ENCODE measurements at regions not wholly inside any gene's neighbourhood (a gene's known extent, or its start where the extent isn't known, plus 50 kb on each side); places are given as distances from the start of the nearest gene placed in this dataset.

DNA sequence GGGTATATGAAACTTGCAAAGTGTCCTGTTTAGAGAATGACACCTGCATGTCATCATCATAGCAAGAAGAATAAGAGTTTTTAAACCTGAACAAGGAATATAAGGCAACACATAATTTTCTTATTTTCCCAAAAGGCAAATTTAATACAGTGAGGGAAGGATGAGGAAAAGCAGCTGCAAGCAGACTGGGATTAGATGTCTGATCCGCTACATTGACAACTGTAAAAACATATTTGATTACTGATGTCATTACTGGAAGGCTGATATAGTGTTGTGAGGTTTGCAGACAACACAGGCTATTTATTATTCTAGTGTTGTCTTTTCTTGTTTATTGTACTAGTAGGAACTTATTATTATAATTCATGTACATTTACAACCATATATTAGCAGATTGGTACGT, 528.7 kb downstream of the ZIC1 start:
- Histone ChIP-seq H3K9me3 (no peaks in the 10 kb centered on the region), H3K4me3 (no peak overlapping the region), H3K4me1 (peaks cover 0 to under 1% (median 0%) of the 10 kb centered on the region in 4 donors), H3K36me3 (no peaks in the 10 kb centered on the region), H3K27me3 (no peaks in the 10 kb centered on the region), H3K27ac (no peak overlapping the region)
- no peak for DNase-seq (ENCODE audit: low spot score in 2 of 2)
- TF ChIP-seq EP300 (IDR thresholded peaks at IDR 0.05) (no peak), CTCF (IDR thresholded peaks at IDR 0.05) (no peak), POLR2A (IDR thresholded peaks at IDR 0.05) (no peak)
- 73 to 75% methylated on average over 2 of the region's 2 CpGs for WGBS, 2 donors

DNA sequence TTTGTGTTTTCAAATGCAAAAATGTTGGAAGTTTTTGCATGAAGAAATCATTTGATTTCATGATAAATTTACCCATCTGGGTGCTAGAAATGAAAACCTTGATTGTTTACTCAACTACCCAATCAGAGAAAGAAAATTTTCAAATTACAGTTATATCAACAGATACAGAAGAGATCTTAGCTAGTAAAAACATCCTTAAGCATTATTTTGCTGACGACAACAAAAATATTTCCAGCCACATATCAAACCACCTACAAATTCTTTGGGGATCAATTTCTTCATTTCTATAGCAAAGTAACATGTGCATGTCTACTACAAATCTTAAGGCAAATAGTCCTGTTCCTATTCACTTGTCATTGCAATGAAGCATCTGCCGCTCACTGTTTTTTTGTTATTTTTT, 530.3 kb downstream of the ZIC1 start:
- TF ChIP-seq CTCF (IDR thresholded peaks at IDR 0.05): no peak
- no peak for TF ChIP-seq EP300 (IDR thresholded peaks at IDR 0.05)
- no peak for TF ChIP-seq POLR2A (IDR thresholded peaks at IDR 0.05)
- no peaks in the 10 kb centered on the region for H3K27me3 ChIP-seq
- WGBS, 2 donors: 35 to 47% methylated on average over 2 of the region's 2 CpGs

DNA sequence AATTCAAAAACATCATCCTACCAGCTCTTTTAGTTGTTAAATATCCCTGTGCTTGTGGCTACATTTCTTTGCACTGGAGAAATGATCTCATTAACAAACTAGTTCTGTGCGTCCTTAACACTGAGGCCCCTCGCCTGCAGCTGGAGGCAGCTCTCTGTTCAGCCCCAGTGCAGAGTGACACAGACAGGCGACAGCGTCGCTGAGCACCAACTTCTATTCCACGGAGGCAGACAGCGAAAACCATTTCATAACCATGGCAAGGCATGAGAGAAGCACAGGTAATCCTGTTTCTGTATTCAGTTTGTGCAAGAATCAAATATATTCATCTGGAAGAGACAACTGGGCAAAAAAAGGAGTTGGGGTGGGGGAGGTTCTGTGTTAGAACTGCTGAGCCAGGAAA, 530.7 kb downstream of the ZIC1 start:
- 37 to 44% methylated on average over 7 of the region's 7 CpGs for WGBS, 2 donors
- TF ChIP-seq POLR2A (IDR thresholded peaks at IDR 0.05): no peak
- no peaks in the 10 kb centered on the region for H3K9me3 ChIP-seq

More for the DNA sequence above, 530.3 kb downstream of the ZIC1 start:
- Histone ChIP-seq H3K4me3 (peak overlapping the region in 2 of 4 donors; percentile 14 to 30), H3K36me3 (no peaks in the 10 kb centered on the region), H3K9me3 (no peaks in the 10 kb centered on the region), H3K4me1 (peaks cover 0 to 8% (median 0%) of the 10 kb centered on the region in 4 donors), H3K27ac (peak overlapping the region in 2 of 4 donors; percentile 46 to 72)
- DNase-seq (ENCODE audit: low spot score in 2 of 2): no peak

GRCh38 chr3:147940405-147941193, 531.4 kb downstream of the ZIC1 start:
- peak overlapping the region in 1 of 4 donors; percentile 30 for H3K4me3 ChIP-seq
- WGBS, 2 donors: 51% methylated on average over 3 of the region's 3 CpGs
- no peak for TF ChIP-seq POLR2A (IDR thresholded peaks at IDR 0.05)
- peak overlapping the region in 2 of 4 donors; percentile 46 to 53 for H3K27ac ChIP-seq
- H3K27me3 ChIP-seq: no peaks in the 10 kb centered on the region
- no peaks in the 10 kb centered on the region for H3K36me3 ChIP-seq
- H3K9me3 ChIP-seq: no peaks in the 10 kb centered on the region
- no peak for DNase-seq (ENCODE audit: low spot score in 2 of 2)
- H3K4me1 ChIP-seq: peaks cover 0 to 8% (median 0%) of the 10 kb centered on the region in 4 donors

More for the DNA sequence above, 530.7 kb downstream of the ZIC1 start:
- Histone ChIP-seq H3K27ac (peak overlapping the region in 2 of 4 donors; percentile 46 to 72), H3K36me3 (no peaks in the 10 kb centered on the region), H3K4me3 (peak overlapping the region in 2 of 4 donors; percentile 14 to 30), H3K4me1 (peaks cover 0 to 8% (median 0%) of the 10 kb centered on the region in 4 donors), H3K27me3 (no peaks in the 10 kb centered on the region)
- DNase-seq (ENCODE audit: low spot score in 2 of 2): no peak

DNA sequence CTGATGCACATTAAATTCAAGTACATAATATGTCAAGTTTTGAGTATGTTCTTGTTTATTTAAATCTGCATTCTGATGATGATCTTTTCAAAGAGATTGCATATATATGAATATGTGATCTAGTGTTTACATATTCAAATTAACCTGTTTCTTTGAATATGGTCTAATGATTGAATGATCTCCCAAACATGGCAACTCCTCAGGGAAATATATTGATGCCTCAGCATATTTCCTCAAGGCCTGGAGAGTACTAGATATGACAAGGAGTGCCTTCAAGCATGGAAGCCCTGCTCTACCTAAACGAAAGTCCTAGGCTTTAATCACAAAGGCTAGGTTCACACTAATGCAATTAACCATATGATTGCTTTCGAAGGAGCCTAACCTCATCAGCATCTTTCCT, 532.8 kb downstream of the ZIC1 start:
- whole genome bisulfite sequencing, 2 donors: 73 to 81% methylated on average over 2 of the region's 2 CpGs

GRCh38 chr3:147943265-147943945, 534.2 kb downstream of the ZIC1 start:
- Histone ChIP-seq H3K27me3 (no peaks in the 10 kb centered on the region), H3K4me1 (peaks cover 0 to 10% (median 0%) of the 10 kb centered on the region in 4 donors), H3K9me3 (no peaks in the 10 kb centered on the region), H3K27ac (peak overlapping the region in 2 of 4 donors; percentile 70 to 89), H3K36me3 (no peaks in the 10 kb centered on the region), H3K4me3 (no peak overlapping the region)
- no peak for DNase-seq (ENCODE audit: low spot score in 2 of 2)
- TF ChIP-seq CTCF (IDR thresholded peaks at IDR 0.05) (no peak), POLR2A (IDR thresholded peaks at IDR 0.05) (no peak), EP300 (IDR thresholded peaks at IDR 0.05) (no peak)
- 56 to 63% methylated on average over 2 of the region's 2 CpGs for WGBS, 2 donors

More for the DNA sequence above, 532.8 kb downstream of the ZIC1 start:
- H3K4me1 ChIP-seq: peaks cover 0 to 10% (median 0%) of the 10 kb centered on the region in 4 donors
- no peak for TF ChIP-seq POLR2A (IDR thresholded peaks at IDR 0.05)
- no peak for TF ChIP-seq EP300 (IDR thresholded peaks at IDR 0.05)
- H3K27me3 ChIP-seq: no peaks in the 10 kb centered on the region
- DNase-seq (ENCODE audit: low spot score in 2 of 2): no peak
- H3K36me3 ChIP-seq: no peaks in the 10 kb centered on the region
- no peak overlapping the region for H3K4me3 ChIP-seq
- no peaks in the 10 kb centered on the region for H3K9me3 ChIP-seq
- peak overlapping the region in 1 of 4 donors; percentile 89 for H3K27ac ChIP-seq
